GM21723 (cell line): ENCODE measurements at regions not wholly inside any gene's neighbourhood (a gene's known extent, or its start where the extent isn't known, plus 50 kb on each side); places are given as distances from the start of the nearest gene placed in this dataset.

Experiments used
- ATAC-seq: cut with Tn5 transposase; IDR thresholded peaks from one replicate; pipeline ENCODE4 v1.9.1; 2021; ENCODE audit warnings: mild to moderate bottlenecking, moderate library complexity; ENCODE audit not compliant: unreplicated experiment

DNA sequence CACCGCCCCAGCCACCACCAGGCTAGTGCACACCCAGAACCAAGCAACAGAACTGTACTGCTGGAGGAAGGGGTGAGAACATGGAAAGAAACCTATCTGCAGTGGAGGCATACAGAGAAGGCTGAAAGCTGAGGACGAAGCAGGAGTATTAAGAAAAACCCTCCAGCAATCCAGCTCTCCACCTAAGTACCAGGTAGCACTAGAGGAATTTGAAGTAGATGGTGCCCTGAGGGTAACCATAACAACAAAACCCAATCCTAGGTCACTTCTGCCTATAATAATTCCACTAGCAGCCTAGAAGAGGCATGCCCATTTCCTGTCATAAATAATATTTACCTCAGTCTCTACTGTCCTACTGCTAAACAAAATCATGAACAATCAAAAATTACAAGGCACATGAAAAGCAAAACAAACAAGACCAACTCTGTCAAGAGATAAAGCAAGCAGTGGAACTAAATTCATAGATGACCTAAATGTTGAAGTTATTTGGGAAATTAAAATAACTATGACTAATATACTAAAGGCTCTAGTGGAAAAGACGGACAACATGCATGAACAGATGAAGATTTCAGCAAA lies 51.1 kb downstream of the HYCC1 start:
- no peak for ATAC-seq

DNA sequence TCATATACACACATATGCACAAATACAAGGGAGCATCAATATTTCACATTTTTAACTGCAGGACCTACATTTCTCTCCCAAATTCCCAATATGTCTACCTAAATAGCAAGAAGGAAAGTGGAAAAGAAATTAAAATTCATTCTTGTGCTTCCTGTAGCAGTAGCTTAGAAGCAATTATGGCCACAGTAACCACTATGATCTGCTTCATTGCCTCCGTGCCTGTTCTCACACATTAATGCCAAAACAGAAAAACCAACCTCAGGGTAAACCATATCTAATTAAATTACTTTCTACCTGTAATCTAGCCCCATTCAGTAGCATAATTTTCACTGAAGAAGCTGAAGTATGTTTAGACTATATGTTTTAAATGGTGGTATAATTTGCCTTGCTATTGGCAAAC lies 55.2 kb downstream of the HYCC1 start:
- no peak for ATAC-seq

DNA sequence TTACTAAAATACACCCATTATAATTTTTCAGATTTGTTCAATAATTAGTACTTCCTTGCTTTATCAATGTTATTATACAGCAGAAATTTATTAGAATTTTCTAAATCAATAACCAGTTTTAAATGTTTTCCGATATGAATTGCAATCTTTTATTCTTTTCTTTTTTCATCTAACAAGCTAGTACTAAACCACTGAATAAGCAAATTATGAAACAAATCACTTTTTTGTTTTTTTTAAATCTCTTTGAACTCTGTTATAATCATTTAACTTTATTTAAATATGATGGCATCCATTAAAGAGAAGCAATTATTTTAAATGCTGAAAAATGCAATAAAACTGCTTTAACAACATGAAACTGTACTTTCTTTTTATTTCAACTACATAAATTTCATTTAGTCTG lies 59.7 kb downstream of the HYCC1 start:
- ATAC-seq: no peak

DNA sequence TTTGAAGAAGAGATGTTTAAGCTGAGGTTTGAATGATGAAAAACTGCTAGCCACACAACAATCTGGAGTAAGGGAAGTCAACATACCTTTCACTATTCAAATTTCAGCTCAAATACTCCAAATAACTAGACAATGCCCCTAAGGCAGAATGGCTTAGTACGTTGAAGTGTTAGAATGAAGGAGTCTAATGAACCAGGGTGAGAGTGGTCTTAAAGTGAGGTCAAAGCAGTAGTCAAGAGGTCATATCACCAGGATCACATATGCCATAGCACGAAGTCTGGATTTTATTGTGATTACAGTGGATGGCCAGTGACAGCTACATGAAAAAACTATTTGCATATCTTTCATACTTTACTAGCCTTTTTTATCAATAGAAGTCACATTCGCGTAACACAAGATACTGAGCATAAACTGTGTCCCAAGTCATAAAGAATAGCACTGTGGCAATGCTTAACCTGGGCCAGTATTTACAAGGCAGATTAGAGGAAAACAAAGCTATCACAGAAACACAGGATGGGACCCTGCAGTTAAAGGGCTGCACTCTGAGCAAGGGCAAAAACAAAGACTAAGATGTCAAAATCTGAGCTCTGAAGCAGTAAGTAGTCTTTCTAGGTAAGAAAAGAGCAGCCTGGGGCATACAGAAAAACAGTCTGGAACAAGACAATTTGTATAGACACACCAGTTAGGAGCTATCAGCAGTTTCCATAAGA lies 61.5 kb downstream of the HYCC1 start:
- no peak for ATAC-seq

GRCh38 chr7:22949944-22950343 lies 64.0 kb downstream of the HYCC1 start:
- ATAC-seq: no peak

DNA sequence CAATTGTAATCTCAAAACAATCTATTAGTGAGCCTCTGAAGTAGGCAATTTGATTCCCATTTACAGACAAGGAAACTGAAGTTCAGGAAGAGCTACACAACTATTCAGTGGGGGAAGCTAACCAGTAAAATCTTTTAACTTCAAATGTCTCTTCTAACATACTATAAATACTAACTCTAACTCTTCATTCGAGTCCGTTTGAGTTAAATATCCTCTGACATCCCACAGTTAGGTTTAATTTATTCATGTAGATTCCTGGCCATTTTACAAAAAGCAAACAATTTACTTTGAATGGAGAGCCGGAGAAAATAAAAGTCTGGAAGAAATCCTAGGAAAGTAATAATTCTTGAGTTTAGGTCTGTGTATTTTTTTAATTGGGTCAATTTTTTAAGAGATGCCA lies 64.7 kb downstream of the HYCC1 start:
- ATAC-seq: no peak

GRCh38 chr7:22948770-22949169 lies 65.2 kb downstream of the HYCC1 start:
- no peak for ATAC-seq

DNA sequence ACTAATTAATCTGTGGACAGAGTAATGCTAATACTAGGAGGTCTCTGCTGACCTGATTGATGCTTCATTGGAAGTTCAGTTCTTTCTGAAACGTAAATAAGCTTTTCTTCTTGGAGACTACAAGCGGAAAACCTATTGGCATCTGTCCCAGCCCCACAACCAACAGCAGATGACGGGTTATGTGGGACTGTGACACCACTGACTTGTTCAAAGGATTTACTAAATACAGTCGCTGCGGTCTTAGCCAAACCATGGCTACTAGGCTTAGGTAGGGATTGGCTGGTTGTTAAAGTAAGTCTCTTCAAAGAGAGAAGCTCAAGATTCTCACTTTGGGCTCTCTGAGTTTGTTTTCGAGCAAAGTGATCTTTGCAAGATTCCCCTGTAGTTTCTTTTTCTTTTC lies 68.3 kb downstream of the HYCC1 start:
- ATAC-seq: no peak

DNA sequence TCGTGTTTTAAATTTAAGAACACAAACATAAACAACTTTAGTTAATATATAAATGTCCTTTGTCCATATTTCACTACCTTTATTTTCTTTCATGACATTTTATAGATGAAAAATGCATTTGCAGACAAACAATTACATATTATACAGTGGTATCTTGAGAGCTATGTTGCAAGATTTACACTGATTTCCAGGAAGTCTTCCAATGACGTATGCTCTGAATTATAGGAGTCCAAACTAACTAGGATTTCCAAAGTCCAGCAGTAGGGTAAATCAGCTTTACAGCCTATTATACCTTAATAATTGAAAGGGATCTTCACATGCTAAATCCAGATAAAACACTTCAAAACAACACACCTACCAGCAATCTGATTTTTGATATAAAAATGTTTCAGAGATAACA lies 69.4 kb downstream of the HYCC1 start:
- no peak for ATAC-seq

DNA sequence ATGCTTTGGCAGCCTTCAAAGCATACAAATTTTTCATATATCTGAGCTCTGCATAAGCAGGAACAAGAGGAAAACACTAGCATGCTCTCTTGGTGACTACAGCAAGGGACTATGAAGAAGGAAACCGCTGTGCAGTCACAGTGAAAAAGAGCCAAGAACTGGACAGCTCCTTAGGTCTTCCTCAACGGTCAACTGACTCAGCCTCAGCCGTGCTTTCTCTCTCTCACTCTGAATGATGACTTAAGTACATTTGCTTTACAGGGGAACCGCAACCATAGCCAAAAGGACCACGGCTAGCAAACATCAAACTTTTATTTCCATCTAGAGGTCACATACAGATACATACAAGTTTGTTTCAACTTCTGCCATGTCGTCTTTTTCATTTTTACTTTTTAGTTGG lies 69.9 kb downstream of the HYCC1 start:
- no peak for ATAC-seq

- no peak for ATAC-seq
Measured at GRCh38 chr7:22942191-22942590, 71.7 kb downstream of the HYCC1 start.

GRCh38 chr7:22939842-22940241 lies 74.1 kb downstream of the HYCC1 start:
- ATAC-seq: no peak

DNA sequence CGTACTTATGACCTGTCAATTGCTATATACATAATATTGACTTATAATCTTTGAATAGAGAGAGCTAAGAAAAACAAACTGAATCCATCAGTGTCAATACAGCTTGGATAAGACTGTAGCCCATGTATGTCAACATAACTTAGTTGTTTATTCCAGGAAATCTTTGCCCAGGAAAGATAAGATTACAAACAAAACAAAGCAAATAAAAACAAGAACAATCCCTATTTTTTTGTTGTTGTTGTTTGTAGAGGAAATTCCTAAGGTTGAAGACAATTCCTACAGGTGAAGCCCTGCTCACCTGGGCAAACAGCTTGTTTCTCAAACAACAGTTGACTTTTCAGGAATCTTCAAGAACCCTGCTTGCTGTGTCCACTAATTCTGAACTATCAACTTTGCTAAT lies 76.0 kb downstream of the HYCC1 start:
- no peak for ATAC-seq

- no peak for ATAC-seq
Measured at GRCh38 chr7:22936246-22936645, 77.7 kb downstream of the HYCC1 start.

DNA sequence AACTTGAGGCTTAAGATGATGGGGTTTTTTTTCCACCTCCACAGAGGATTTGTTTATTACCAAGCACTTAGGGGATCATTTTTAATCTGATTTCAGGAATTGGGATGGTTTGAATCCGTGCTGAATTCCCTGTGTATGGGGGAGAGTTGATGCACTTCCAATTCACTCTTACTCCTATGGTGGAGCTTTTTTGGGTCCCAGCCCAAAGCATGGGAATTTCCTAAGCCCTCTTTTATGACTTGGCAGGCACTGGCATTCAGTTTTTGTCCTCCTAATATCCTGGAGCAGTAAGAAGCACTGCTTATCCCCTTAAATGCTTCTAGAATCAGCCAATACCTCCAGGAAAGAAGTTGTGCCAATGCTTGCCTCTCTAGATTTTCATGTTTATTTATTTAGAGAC lies 78.7 kb downstream of the HYCC1 start:
- ATAC-seq: no peak

- ATAC-seq: no peak
Measured at GRCh38 chr7:22934473-22935065, 79.4 kb downstream of the HYCC1 start.

GRCh38 chr7:22934023-22934422 lies 79.9 kb downstream of the HYCC1 start:
- ATAC-seq: no peak

GRCh38 chr7:22932896-22933295 lies 81.0 kb downstream of the HYCC1 start:
- ATAC-seq: no peak

GRCh38 chr7:22931011-22931410 lies 82.9 kb downstream of the HYCC1 start:
- ATAC-seq: no peak

DNA sequence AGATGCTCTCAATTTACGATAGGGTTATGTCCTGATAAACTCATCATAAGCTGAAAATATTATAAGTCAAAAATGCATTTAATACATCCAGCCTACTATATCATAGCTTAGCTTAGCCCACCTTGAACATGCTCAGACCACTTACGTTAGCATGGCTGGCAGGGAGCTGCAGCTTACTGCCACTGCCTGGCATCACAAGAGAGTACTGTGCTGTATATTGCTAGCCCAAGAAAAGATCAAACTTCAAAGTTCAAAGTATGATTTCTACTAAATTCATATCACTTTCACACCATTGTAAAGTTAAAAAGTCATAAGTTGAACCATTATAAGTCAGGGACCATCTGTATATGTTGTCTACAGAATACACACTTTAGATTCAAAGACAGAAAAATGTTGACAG lies 91.6 kb downstream of the HYCC1 start:
- no peak for ATAC-seq

DNA sequence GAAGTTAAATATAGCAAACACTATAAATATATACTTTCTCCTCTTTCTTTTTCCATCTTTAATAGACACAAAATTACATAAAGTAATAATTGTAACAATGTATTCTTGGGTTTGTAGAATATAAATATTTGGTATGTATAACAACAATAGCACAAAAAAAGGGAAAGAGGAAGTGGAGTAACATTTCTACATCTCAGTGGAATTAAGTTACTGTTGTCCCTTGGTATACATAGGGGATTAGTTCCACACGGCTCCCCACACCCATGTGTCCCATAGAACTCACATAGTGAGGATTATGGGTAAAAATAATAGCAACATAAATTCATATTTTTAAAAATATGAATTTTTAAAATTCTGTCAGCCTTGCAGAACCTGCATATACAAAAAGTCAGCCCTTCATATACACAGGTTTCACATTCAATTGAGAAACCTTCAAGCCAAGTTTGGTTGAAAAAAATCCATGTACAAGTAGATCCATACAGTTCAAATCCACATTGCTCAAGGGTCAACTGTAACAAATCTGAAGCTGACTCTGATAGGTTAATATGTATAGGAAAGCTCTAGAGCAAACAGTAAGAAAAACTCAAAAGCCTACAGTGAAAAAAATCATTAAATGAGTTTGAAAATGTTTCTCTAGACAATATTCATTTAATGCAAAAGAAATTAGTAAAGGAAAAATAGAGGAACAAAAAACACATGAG lies 92.4 kb downstream of the HYCC1 start:
- ATAC-seq: no peak

GRCh38 chr7:22920672-22921071 lies 93.3 kb downstream of the HYCC1 start:
- ATAC-seq: no peak
